Neural cell (in vitro differentiated cells): ENCODE measurements at regions not wholly inside any gene's neighbourhood (a gene's known extent, or its start where the extent isn't known, plus 50 kb on each side); places are given as distances from the start of the nearest gene placed in this dataset.

Experiments
- H2AFZ ChIP-seq: fragments of 200-600, 300-800 bp; sonication (generic), shearing (Covaris generic); 2 replicates; pipeline ENCODE4 v1.6.0; 2014; ENCODE audit warnings: low read depth, mild to moderate bottlenecking, antibody characterized with exemption, low read length, moderate library complexity
- H3F3A ChIP-seq: fragments of 200-600 bp; shearing (Covaris generic); 2 replicates; pipeline ENCODE4 v1.6.1; 2016; ENCODE audit warnings: mild to moderate bottlenecking, moderate library complexity, mixed read lengths, antibody characterized with exemption, low read length; ENCODE audit not compliant: insufficient read depth, poor library complexity, severe bottlenecking
- H3K27ac ChIP-seq: fragments of 200-600, 300-800 bp; sonication (generic), shearing (Covaris generic); 2 replicates; pipeline ENCODE4 v1.5.1; 2014; ENCODE audit warnings: mild to moderate bottlenecking, low read length, moderate library complexity
- H3K27me3 ChIP-seq: fragments of 300-800, 200-600 bp; sonication (generic), shearing (Covaris generic); 2 replicates; pipeline ENCODE4 v1.6.0; 2014; ENCODE audit warnings: mild to moderate bottlenecking, low read depth, low read length, moderate library complexity; ENCODE audit not compliant: insufficient read depth
- H3K36me3 ChIP-seq: fragments of 300-800, 200-600 bp; sonication (generic), shearing (Covaris generic); 2 replicates; pipeline ENCODE4 v1.5.1; 2014; ENCODE audit warnings: mild to moderate bottlenecking, antibody characterized with exemption, low read length, moderate library complexity; ENCODE audit not compliant: insufficient read depth
- H3K4me2 ChIP-seq: fragments of 300-800, 200-600 bp; sonication (generic), shearing (Covaris generic); 2 replicates; pipeline ENCODE4 v1.6.0; 2014; ENCODE audit warnings: mild to moderate bottlenecking, low read length
- H3K4me3 ChIP-seq: fragments of 300-800, 200-600 bp; sonication (generic), shearing (Covaris generic); 2 replicates; pipeline ENCODE4 v1.5.1; 2014; ENCODE audit warnings: mild to moderate bottlenecking, low read length, moderate library complexity
- H3K79me2 ChIP-seq: fragments of 200-600 bp; shearing (Covaris generic); replicated peaks from 2 replicates; pipeline ENCODE4 v1.6.0; 2014; ENCODE audit warnings: mild to moderate bottlenecking, low read length, moderate library complexity; ENCODE audit not compliant: insufficient read depth
- H3K9ac ChIP-seq: fragments of 300-800, 200-600 bp; sonication (generic), shearing (Covaris generic); 2 replicates; pipeline ENCODE4 v1.6.1; 2016; ENCODE audit warnings: mild to moderate bottlenecking, low read length, mixed read lengths
- H3K9me2 ChIP-seq: fragments of 200-600 bp; shearing (Covaris generic); 2 replicates; pipeline ENCODE4 v1.6.1; 2016; ENCODE audit warnings: mild to moderate bottlenecking, low read length, mixed read lengths; ENCODE audit not compliant: insufficient read depth
- H3K9me3 ChIP-seq: fragments of 200-600, 300-800 bp; sonication (generic), shearing (Covaris generic); 2 replicates; pipeline ENCODE4 v1.6.1; 2016; ENCODE audit warnings: mild to moderate bottlenecking, mixed run types, low read length, moderate library complexity, mixed read lengths
- H4K20me1 ChIP-seq: fragments of 200-600 bp; shearing (Covaris generic); 2 replicates; pipeline ENCODE4 v1.6.1; 2016; ENCODE audit warnings: mild to moderate bottlenecking, mixed run types; ENCODE audit not compliant: insufficient read depth
- CTCF ChIP-seq: fragments of 450-650 bp; IDR thresholded peaks from 2 replicates; pipeline ENCODE4 v1.5.1; 2014; ENCODE audit warnings: antibody characterized with exemption, mild to moderate bottlenecking, moderate library complexity; ENCODE audit not compliant: poor library complexity, severe bottlenecking
- EP300 ChIP-seq: fragments of 450-650 bp; conservative IDR thresholded peaks from 2 replicates; pipeline ENCODE4 v1.6.1; 2014; ENCODE audit warnings: antibody characterized with exemption, mild to moderate bottlenecking, moderate library complexity; ENCODE audit not compliant: poor library complexity, severe bottlenecking
- EZH2 ChIP-seq: fragments of 200-600, 300-800 bp; shearing (Covaris generic), sonication (generic); IDR thresholded peaks from 2 replicates; pipeline ENCODE4 v1.6.1; 2014; ENCODE audit warnings: antibody characterized with exemption, low read length, borderline replicate concordance, mild to moderate bottlenecking; ENCODE audit not compliant: insufficient read depth, poor library complexity, severe bottlenecking
- MXI1 ChIP-seq: fragments of 450-650 bp; conservative IDR thresholded peaks from 2 replicates; pipeline ENCODE4 v1.6.1; 2014; ENCODE audit warnings: antibody characterized with exemption, mild to moderate bottlenecking; ENCODE audit not compliant: poor library complexity, severe bottlenecking
- POLR2AphosphoS5 ChIP-seq: IDR thresholded peaks from 2 replicates; pipeline ENCODE4 v1.6.1; 2012
- RAD21 ChIP-seq: fragments of 450-650 bp; conservative IDR thresholded peaks from 2 replicates; pipeline ENCODE4 v1.6.1; 2014; ENCODE audit warnings: antibody characterized with exemption, mild to moderate bottlenecking, moderate library complexity
- REST ChIP-seq: IDR thresholded peaks from 2 replicates; pipeline ENCODE4 v1.6.1; 2012; ENCODE audit warnings: borderline replicate concordance
- SMC3 ChIP-seq: fragments of 450-650 bp; conservative IDR thresholded peaks from 2 replicates; pipeline ENCODE4 v1.6.1; 2014; ENCODE audit warnings: antibody characterized with exemption, mild to moderate bottlenecking, moderate library complexity; ENCODE audit not compliant: poor library complexity
- TAF1 ChIP-seq: IDR thresholded peaks from 2 replicates; pipeline ENCODE4 v1.6.1; 2012; ENCODE audit warnings: low read depth

GRCh38 chr1:47683401-47683800, 245.6 kb downstream of the FOXD2 start:
- no peaks in the 10 kb centered on the region for H3F3A ChIP-seq
- no peak for TF ChIP-seq EZH2
- no peak for TF ChIP-seq REST
- no peak overlapping the region for H2AFZ ChIP-seq

GRCh38 chr1:47684518-47684917, 246.7 kb downstream of the FOXD2 start:
- H3K4me2 ChIP-seq = no peak overlapping the region
- no peaks in the 10 kb centered on the region for H3K36me3 ChIP-seq
- H3F3A ChIP-seq = no peaks in the 10 kb centered on the region
- TF ChIP-seq TAF1 (no peak), CTCF (no peak), EZH2 (no peak), REST (no peak), POLR2AphosphoS5 (no peak), EP300 (no peak), RAD21 (no peak), SMC3 (no peak), MXI1 (no peak)
- H4K20me1 ChIP-seq = no peaks in the 10 kb centered on the region
- no peak overlapping the region for H3K27ac ChIP-seq
- H3K9ac ChIP-seq = no peak overlapping the region
- no peak overlapping the region for H2AFZ ChIP-seq
- no peaks in the 10 kb centered on the region for H3K79me2 ChIP-seq
- no peaks in the 10 kb centered on the region for H3K27me3 ChIP-seq
- H3K4me3 ChIP-seq = no peak overlapping the region
- no peaks in the 10 kb centered on the region for H3K9me2 ChIP-seq
- H3K9me3 ChIP-seq = no peaks in the 10 kb centered on the region

More at GRCh38 chr1:47683401-47683800, 245.6 kb downstream of the FOXD2 start:
- H3K9me3 ChIP-seq = no peaks in the 10 kb centered on the region
- H3K27me3 ChIP-seq = no peaks in the 10 kb centered on the region
- H3K4me2 ChIP-seq = no peak overlapping the region
- H3K4me3 ChIP-seq = no peak overlapping the region
- H3K27ac ChIP-seq = no peak overlapping the region
- no peaks in the 10 kb centered on the region for H4K20me1 ChIP-seq
- H3K9ac ChIP-seq = no peak overlapping the region
- no peaks in the 10 kb centered on the region for H3K36me3 ChIP-seq
- H3K79me2 ChIP-seq = no peaks in the 10 kb centered on the region
- H3K9me2 ChIP-seq = no peaks in the 10 kb centered on the region
